ENCODE measurements at regions not wholly inside any gene's neighbourhood (a gene's known extent, or its start where the extent isn't known, plus 50 kb on each side); places are given as distances from the start of the nearest gene placed in this dataset.

DNA sequence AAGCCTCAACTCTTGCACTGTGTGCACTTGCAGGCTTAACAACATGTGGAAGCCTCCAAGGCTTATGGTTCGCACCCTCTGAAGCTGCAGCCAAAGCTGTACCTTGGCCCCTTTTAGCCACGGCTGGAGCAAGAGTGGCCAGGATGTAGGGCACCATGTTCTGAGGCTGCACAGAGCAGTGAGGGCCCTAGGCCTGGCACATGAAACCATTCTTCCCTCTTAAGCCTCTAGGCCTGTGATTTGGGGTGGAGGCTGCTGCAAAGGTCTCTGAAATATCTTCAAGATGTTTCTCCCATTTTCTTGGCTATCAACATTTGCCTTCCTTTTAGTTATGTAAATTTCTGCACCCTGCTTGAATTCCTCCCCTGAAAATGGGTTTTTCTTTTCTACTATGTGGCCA, 161.9 kb upstream of the SPATS2L start:
- TF ChIP-seq, protein P1, sequence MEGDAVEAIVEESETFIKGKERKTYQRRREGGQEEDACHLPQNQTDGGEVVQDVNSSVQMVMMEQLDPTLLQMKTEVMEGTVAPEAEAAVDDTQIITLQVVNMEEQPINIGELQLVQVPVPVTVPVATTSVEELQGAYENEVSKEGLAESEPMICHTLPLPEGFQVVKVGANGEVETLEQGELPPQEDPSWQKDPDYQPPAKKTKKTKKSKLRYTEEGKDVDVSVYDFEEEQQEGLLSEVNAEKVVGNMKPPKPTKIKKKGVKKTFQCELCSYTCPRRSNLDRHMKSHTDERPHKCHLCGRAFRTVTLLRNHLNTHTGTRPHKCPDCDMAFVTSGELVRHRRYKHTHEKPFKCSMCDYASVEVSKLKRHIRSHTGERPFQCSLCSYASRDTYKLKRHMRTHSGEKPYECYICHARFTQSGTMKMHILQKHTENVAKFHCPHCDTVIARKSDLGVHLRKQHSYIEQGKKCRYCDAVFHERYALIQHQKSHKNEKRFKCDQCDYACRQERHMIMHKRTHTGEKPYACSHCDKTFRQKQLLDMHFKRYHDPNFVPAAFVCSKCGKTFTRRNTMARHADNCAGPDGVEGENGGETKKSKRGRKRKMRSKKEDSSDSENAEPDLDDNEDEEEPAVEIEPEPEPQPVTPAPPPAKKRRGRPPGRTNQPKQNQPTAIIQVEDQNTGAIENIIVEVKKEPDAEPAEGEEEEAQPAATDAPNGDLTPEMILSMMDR (IDR thresholded peaks at IDR 0.05; ENCODE audit: low read length): no peak
- TF ChIP-seq EZH2phosphoT487 (IDR thresholded peaks at IDR 0.05; ENCODE audit: low read length): no peak
